Ovary (tissue), 3 donors: ENCODE measurements at regions not wholly inside any gene's neighbourhood (a gene's known extent, or its start where the extent isn't known, plus 50 kb on each side); places are given as distances from the start of the nearest gene placed in this dataset.

Source experiments
- POLR2A ChIP-seq: fragments of 450-650 bp; IDR thresholded peaks from one replicate; pipeline ENCODE4 v1.6.1; 2017; ENCODE audit warnings: antibody characterized with exemption, mild to moderate bottlenecking, moderate library complexity
- TF ChIP-seq, protein P1 (sequence below), 3 donors: fragments of 450-650 bp in 2 of 3; fragments of 200-600 bp in 1 of 3; IDR thresholded peaks; one replicate each; pipeline versions ENCODE4 v1.5.1 to v1.8.0; 2016 to 2022; ENCODE audit warnings: antibody characterized with exemption in 3 of 3, mild to moderate bottlenecking in 1 of 3
- donor health status: DM: no; HTN: no; CAD: no.

GRCh38 chr15:39514933-39515332, 65.9 kb upstream of the THBS1 start:
- TF ChIP-seq, protein P1, sequence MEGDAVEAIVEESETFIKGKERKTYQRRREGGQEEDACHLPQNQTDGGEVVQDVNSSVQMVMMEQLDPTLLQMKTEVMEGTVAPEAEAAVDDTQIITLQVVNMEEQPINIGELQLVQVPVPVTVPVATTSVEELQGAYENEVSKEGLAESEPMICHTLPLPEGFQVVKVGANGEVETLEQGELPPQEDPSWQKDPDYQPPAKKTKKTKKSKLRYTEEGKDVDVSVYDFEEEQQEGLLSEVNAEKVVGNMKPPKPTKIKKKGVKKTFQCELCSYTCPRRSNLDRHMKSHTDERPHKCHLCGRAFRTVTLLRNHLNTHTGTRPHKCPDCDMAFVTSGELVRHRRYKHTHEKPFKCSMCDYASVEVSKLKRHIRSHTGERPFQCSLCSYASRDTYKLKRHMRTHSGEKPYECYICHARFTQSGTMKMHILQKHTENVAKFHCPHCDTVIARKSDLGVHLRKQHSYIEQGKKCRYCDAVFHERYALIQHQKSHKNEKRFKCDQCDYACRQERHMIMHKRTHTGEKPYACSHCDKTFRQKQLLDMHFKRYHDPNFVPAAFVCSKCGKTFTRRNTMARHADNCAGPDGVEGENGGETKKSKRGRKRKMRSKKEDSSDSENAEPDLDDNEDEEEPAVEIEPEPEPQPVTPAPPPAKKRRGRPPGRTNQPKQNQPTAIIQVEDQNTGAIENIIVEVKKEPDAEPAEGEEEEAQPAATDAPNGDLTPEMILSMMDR (IDR thresholded peaks at IDR 0.05): no peak
- TF ChIP-seq POLR2A: no peak
